K562 (cell line): ENCODE measurements at regions not wholly inside any gene's neighbourhood (a gene's known extent, or its start where the extent isn't known, plus 50 kb on each side); places are given as distances from the start of the nearest gene placed in this dataset.

ENCODE experiments used
- ILF3 ChIP-seq: fragments of 450-650 bp; IDR thresholded peaks from 2 replicates; pipeline ENCODE4 v1.6.1; 2018; ENCODE audit warnings: antibody characterized with exemption, mild to moderate bottlenecking, moderate library complexity, borderline replicate concordance
- MNT ChIP-seq, 2 experiments: fragments of 450-650 bp; conservative IDR thresholded peaks; 2 replicates each; pipeline ENCODE4 v1.6.1; 2017; ENCODE audit warnings: mild to moderate bottlenecking in 2 of 2, moderate library complexity in 2 of 2
- RAD51 ChIP-seq: fragments of 450-650 bp; IDR thresholded peaks from 2 replicates; pipeline ENCODE4 v1.7.1; 2016; ENCODE audit warnings: low read depth, mild to moderate bottlenecking, borderline replicate concordance
- SMAD3 ChIP-seq: fragments of 450-650 bp; formaldehyde crosslinking; conservative IDR thresholded peaks from 2 replicates; pipeline ENCODE4 v1.4.0; 2020; ENCODE audit warnings: mild to moderate bottlenecking
- TFAP4 ChIP-seq: sonication (generic); formaldehyde crosslinking; IDR thresholded peaks from 2 replicates; pipeline ENCODE4 v1.8.0; 2022; ENCODE audit warnings: missing genetic modification reagents, mild to moderate bottlenecking, moderate library complexity, borderline replicate concordance
- ZFP30 ChIP-seq: fragments of 250-450 bp; sonication (Bioruptor Pico); IDR thresholded peaks from 2 replicates; pipeline ENCODE4 v1.8.0; 2022; ENCODE audit warnings: moderate library complexity, mild to moderate bottlenecking, inconsistent platforms, borderline replicate concordance
- ZNF239 ChIP-seq: fragments of 250-450 bp; sonication (Bioruptor Pico); IDR thresholded peaks from 2 replicates; pipeline ENCODE4 v1.4.0; 2020; ENCODE audit warnings: mild to moderate bottlenecking
- ZNF449 ChIP-seq: fragments of 250-450 bp; sonication (Bioruptor Pico); IDR thresholded peaks from 2 replicates; pipeline ENCODE4 v1.8.0; 2022; ENCODE audit warnings: moderate library complexity, mild to moderate bottlenecking, inconsistent platforms
- ZNF639 ChIP-seq, 2 experiments: fragments of 200-800 bp in 1 of 2; sonication (Bioruptor generic) in 1 of 2; sonication (generic) in 1 of 2; formaldehyde crosslinking in 1 of 2; IDR thresholded peaks in 1 of 2; conservative IDR thresholded peaks in 1 of 2; 2 replicates each; pipeline versions ENCODE4 v1.5.0 to v1.6.1; 2016 to 2020; ENCODE audit warnings: missing compliant biosample characterization in 1 of 2, missing genetic modification characterization in 1 of 2, missing genetic modification reagents in 1 of 2
- ZNF740 ChIP-seq, 3 experiments: fragments of 200-800 bp in 1 of 3; sonication (Bioruptor generic) in 1 of 3; sonication (generic) in 1 of 3; formaldehyde crosslinking in 1 of 3; IDR thresholded peaks; 2 replicates each; pipeline versions ENCODE4 v1.6.1 to v1.8.0; 2016 to 2022; ENCODE audit warnings: mild to moderate bottlenecking in 2 of 3, missing compliant biosample characterization in 2 of 3, missing genetic modification characterization in 2 of 3, missing genetic modification reagents in 1 of 3
- ZNF77 ChIP-seq: fragments of 250-450 bp; sonication (Bioruptor Pico); IDR thresholded peaks from 2 replicates; pipeline ENCODE4 v1.5.0; 2020

GRCh38 chr5:57937025-57937424 is 454.4 kb upstream of the ACTBL2 start (continued):
- TF ChIP-seq ZNF639 (CRISPR knock-in tag; conservative IDR thresholded peaks at IDR 0.05 in 1 of 2, IDR thresholded peaks at IDR 0.05 in 1 of 2) (no peak), ZNF449 (CRISPR knock-in tag) (no peak), ZNF77 (CRISPR knock-in tag) (no peak), ZNF239 (no peak), RAD51 (no peak), ZNF740 (CRISPR knock-in tag; IDR thresholded peaks at IDR 0.05) (no peak), ZNF740 (tag; IDR thresholded peaks at IDR 0.05) (no peak), ILF3 (no peak), SMAD3 (CRISPR knock-in tag) (no peak), MNT (conservative IDR thresholded peaks at IDR 0.05) (no peak), ZFP30 (CRISPR knock-in tag) (no peak), TFAP4 (CRISPR knock-in tag) (no peak)
